Tibial artery (tissue), 4 donors: ENCODE measurements at regions not wholly inside any gene's neighbourhood (a gene's known extent, or its start where the extent isn't known, plus 50 kb on each side); places are given as distances from the start of the nearest gene placed in this dataset.

Experiments
- DNase-seq, 2 donors: peaks; one replicate each; pipeline ENCODE4 v3.0.0-alpha.2; 2019
- H3K27ac ChIP-seq, 2 donors: fragments of 200-600 bp; sonication (generic) in 1 of 2; 1 replicate in 1 of 2; 2 replicates in 1 of 2; pipeline ENCODE4 v1.5.1; 2018 to 2019; ENCODE audit warnings: mild to moderate bottlenecking in 1 of 2
- H3K27me3 ChIP-seq, 2 donors: fragments of 200-600 bp; sonication (generic) in 1 of 2; one replicate each; pipeline versions ENCODE4 v1.5.1 to v1.6.0; 2016 to 2019
- H3K36me3 ChIP-seq, 3 donors: fragments of 200-600 bp; sonication (generic) in 2 of 3; one replicate each; pipeline ENCODE4 v1.5.1; 2016 to 2019; ENCODE audit warnings: mild to moderate bottlenecking in 2 of 3
- H3K4me1 ChIP-seq, 4 donors: fragments of 200-600 bp; sonication (generic) in 2 of 4; 1 replicate in 3 of 4; 2 replicates in 1 of 4; pipeline ENCODE4 v1.5.1; 2016 to 2019
- H3K4me3 ChIP-seq, 2 donors: fragments of 200-600 bp; sonication (generic) in 1 of 2; 1 replicate in 1 of 2; 2 replicates in 1 of 2; pipeline ENCODE4 v1.5.1; 2018 to 2019; ENCODE audit warnings: mild to moderate bottlenecking in 2 of 2
- H3K9me3 ChIP-seq, 3 donors: fragments of 200-600 bp; sonication (generic) in 1 of 3; one replicate each; pipeline ENCODE4 v1.5.1; 2016 to 2019
- CTCF ChIP-seq, 2 experiments: fragments of 200-600 bp in 1 of 2; fragments of 450-650 bp in 1 of 2; IDR thresholded peaks; one replicate each; pipeline ENCODE4 v1.5.1; 2017 to 2019; ENCODE audit warnings: antibody characterized with exemption in 2 of 2, mild to moderate bottlenecking in 1 of 2, moderate library complexity in 1 of 2
- intact Hi-C: fragments of 100-400 bp; cut with DNase I; formaldehyde crosslinking; loops from one replicate; pipeline ENCODE4 v1.15.0; 2023; ENCODE audit warnings: low total_unique reads

GRCh38 chr20:19949195-19949867 lies 67.8 kb upstream of the NAA20 start:
- Histone ChIP-seq H3K27me3 (no peaks in the 10 kb centered on the region), H3K27ac (no peak overlapping the region), H3K36me3 (peaks cover 0 to 8% (median 5%) of the 10 kb centered on the region in 3 donors), H3K4me3 (no peak overlapping the region), H3K9me3 (no peaks in the 10 kb centered on the region), H3K4me1 (peaks cover 0 to 26% (median 21%) of the 10 kb centered on the region in 4 donors)
- DNase-seq, result peak in 1 of 2 donors; percentile 10
- TF ChIP-seq CTCF (IDR thresholded peaks at IDR 0.05), result no peak
- intact Hi-C loops, result no loop called here

DNA sequence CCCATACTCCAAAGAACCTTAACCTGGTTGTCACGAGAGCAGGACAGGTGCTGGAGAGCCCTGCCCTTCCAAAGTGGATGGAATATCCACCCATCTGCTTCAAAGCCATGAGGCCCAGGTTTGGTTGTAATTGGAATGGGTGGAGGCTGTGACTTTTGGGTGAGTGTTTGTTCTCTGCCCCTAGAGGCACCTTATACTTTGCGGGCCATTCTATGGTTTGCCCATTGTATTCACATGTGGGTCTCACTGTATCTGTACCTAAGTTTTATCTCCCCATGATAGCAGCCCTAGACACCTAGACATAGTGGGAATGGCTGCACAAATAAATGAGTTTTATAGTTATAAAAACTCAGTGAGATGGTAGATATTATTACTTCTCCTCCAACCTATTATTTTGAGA lies 67.1 kb upstream of the NAA20 start:
- Histone ChIP-seq H3K27ac (no peak overlapping the region), H3K4me3 (no peak overlapping the region), H3K36me3 (peaks cover 0 to 8% (median 8%) of the 10 kb centered on the region in 3 donors), H3K4me1 (peaks cover 0 to 19% (median 14%) of the 10 kb centered on the region in 4 donors), H3K27me3 (no peaks in the 10 kb centered on the region), H3K9me3 (no peaks in the 10 kb centered on the region)
- TF ChIP-seq CTCF (IDR thresholded peaks at IDR 0.05), result no peak
- no peak for DNase-seq
- intact Hi-C loops, result no loop called here

- Histone ChIP-seq H3K27ac (no peak overlapping the region), H3K36me3 (peaks cover 11 to 24% (median 24%) of the 10 kb centered on the region in 3 donors), H3K9me3 (no peaks in the 10 kb centered on the region), H3K27me3 (no peaks in the 10 kb centered on the region), H3K4me1 (no peaks in the 10 kb centered on the region), H3K4me3 (no peak overlapping the region)
- intact Hi-C loops, result no loop called here
- TF ChIP-seq CTCF (IDR thresholded peaks at IDR 0.05), result no peak
- DNase-seq, result no peak
These were observed 64.8 kb upstream of the NAA20 start for GRCh38 chr20:19952392-19952791.

GRCh38 chr20:19953606-19954005 lies 63.6 kb upstream of the NAA20 start:
- H3K36me3 ChIP-seq, result peaks cover 23 to 32% (median 31%) of the 10 kb centered on the region in 3 donors
- H3K4me3 ChIP-seq, result no peak overlapping the region
- no peak for TF ChIP-seq CTCF (IDR thresholded peaks at IDR 0.05)
- intact Hi-C loops, result no loop called here
- DNase-seq, result no peak
- H3K27me3 ChIP-seq, result no peaks in the 10 kb centered on the region
- H3K27ac ChIP-seq, result no peak overlapping the region
- H3K4me1 ChIP-seq, result no peaks in the 10 kb centered on the region
- no peaks in the 10 kb centered on the region for H3K9me3 ChIP-seq

- DNase-seq, result no peak
- H3K4me3 ChIP-seq, result no peak overlapping the region
- no peak for TF ChIP-seq CTCF (IDR thresholded peaks at IDR 0.05)
- H3K27me3 ChIP-seq, result no peaks in the 10 kb centered on the region
- peaks cover 47 to 64% (median 63%) of the 10 kb centered on the region in 3 donors for H3K36me3 ChIP-seq
- H3K9me3 ChIP-seq, result no peaks in the 10 kb centered on the region
- intact Hi-C loops, result no loop called here
- no peak overlapping the region for H3K27ac ChIP-seq
- H3K4me1 ChIP-seq, result no peaks in the 10 kb centered on the region
These were observed 60.2 kb upstream of the NAA20 start for GRCh38 chr20:19956976-19957375.
